ENCODE measurements at regions not wholly inside any gene's neighbourhood (a gene's known extent, or its start where the extent isn't known, plus 50 kb on each side); places are given as distances from the start of the nearest gene placed in this dataset.

- TF ChIP-seq CTCF (IDR thresholded peaks at IDR 0.05) (no peak), ZFX (IDR thresholded peaks at IDR 0.05; ENCODE audit: borderline replicate concordance) (no peak)
These were observed 401.6 kb upstream of the PRR16 start for GRCh38 chr5:120062515-120062917.

All from 22Rv1 (cell line).